ENCODE measurements at regions not wholly inside any gene's neighbourhood (a gene's known extent, or its start where the extent isn't known, plus 50 kb on each side); places are given as distances from the start of the nearest gene placed in this dataset.

DNA sequence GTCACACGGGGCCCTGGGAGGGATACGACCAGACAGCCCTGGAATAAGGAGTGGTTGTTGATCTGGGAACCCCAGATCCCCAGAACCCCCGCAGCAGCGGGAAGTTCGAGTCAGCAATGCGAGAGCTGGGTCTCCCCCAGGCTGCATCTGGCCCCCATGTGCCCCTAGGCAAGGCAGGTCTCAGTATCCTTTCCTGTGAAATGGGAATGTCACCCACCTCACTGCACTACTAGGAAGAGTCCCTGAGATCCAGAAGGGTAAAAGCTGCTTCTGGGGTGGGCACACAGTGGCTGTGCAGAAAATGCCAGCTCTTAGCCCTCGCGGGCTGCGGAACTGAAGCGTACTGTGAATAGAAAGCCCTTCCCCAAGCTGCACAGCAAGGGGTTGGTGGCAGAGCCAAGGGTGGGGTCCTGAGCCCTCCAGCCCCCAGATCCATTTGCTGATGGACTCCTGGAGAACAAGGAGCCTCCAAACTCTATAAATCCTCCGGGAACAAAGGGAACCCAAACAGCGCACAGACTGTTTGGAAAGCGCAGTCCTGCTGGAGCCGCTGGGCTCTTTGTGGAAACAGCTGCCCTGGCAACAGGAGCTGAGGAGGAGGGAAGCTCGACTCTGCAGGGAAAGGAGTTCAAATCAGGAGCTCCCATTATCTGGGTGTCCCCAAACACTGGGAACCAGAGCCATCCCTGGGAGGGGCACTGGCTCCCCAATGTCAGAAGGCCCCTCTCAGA lies 68.2 kb upstream of the SHISAL1 start:
- TF ChIP-seq, protein P1, sequence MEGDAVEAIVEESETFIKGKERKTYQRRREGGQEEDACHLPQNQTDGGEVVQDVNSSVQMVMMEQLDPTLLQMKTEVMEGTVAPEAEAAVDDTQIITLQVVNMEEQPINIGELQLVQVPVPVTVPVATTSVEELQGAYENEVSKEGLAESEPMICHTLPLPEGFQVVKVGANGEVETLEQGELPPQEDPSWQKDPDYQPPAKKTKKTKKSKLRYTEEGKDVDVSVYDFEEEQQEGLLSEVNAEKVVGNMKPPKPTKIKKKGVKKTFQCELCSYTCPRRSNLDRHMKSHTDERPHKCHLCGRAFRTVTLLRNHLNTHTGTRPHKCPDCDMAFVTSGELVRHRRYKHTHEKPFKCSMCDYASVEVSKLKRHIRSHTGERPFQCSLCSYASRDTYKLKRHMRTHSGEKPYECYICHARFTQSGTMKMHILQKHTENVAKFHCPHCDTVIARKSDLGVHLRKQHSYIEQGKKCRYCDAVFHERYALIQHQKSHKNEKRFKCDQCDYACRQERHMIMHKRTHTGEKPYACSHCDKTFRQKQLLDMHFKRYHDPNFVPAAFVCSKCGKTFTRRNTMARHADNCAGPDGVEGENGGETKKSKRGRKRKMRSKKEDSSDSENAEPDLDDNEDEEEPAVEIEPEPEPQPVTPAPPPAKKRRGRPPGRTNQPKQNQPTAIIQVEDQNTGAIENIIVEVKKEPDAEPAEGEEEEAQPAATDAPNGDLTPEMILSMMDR (IDR thresholded peaks at IDR 0.05; ENCODE audit: insufficient read depth, low read depth, low read length), result no peak
- H3K27me3 ChIP-seq (ENCODE audit: control insufficient read depth, insufficient read depth, low read length), result peaks cover 17% of the 10 kb centered on the region
- POLR2A ChIA-PET, result no interaction called here
- H3K36me3 ChIP-seq (ENCODE audit: control insufficient read depth, insufficient read depth, low read length), result no peaks in the 10 kb centered on the region
- CTCF ChIA-PET, result interaction anchor here (1.1 to 1.4 kb wide), 2 partner anchors 16 to 43 kb away, joined by 3 to 4 read pairs; no protein-coding TSS in a partner anchor
- no peak for DNase-seq (ENCODE audit: low read depth)
- no peak overlapping the region for H3K4me3 ChIP-seq (ENCODE audit: low read depth, low read length)

DNA sequence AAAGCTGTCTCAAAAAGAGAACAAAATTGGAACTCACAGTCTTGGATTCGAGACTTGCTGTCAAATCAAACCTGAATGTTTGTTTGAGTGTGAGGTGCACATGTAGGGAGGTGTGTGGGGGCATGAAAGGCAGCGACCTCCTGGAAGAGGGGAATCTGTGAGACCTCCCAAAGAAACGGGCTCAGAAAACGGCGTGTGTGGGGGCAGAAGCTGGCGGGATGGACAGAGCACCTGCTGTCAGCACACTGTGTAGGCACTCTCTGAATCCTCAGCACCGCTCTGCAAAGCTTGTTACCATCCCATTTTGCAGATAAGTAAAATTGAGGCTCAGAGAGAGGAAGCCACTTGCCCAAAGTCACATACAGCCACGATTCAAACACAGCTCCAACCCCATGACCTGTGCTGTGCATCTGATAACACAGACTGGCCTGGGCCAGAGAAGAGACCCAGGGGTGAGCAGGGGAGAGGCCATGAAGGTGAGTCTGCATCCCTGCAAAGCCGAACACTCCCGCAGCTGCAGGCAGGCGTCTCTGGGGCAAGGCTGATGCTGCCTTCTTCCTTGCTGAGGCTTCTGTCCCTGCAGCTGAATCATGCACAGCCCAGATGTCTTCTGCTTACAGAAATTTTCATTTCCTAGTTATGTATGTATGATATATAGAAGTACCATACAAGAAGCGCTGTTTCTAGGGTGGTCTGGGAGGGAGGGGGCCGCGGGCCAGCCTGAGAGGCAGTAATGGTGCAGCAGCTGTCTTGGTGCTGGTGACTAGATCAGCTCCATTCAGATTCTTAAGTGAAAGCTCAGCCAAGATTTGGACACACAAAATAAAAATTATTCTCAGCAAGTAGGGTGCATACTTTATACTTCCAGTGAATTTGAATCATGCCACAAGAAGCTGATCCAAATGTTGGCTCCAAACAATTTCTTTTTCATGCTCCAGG lies 67.3 kb upstream of the SHISAL1 start:
- POLR2A ChIA-PET, result no interaction called here
- H3K4me3 ChIP-seq (ENCODE audit: low read depth, low read length), result no peak overlapping the region
- H3K27me3 ChIP-seq (ENCODE audit: control insufficient read depth, insufficient read depth, low read length), result peaks cover 17% of the 10 kb centered on the region
- no peaks in the 10 kb centered on the region for H3K36me3 ChIP-seq (ENCODE audit: control insufficient read depth, insufficient read depth, low read length)
- DNase-seq (ENCODE audit: low read depth), result no peak
- CTCF ChIA-PET, result interaction anchor here (0.7 to 1.4 kb wide), 4 partner anchors 15 to 298 kb away, joined by 3 to 4 read pairs (median 4); no protein-coding TSS in a partner anchor
- TF ChIP-seq, protein P1 (IDR thresholded peaks at IDR 0.05; ENCODE audit: insufficient read depth, low read depth, low read length), result no peak

DNA sequence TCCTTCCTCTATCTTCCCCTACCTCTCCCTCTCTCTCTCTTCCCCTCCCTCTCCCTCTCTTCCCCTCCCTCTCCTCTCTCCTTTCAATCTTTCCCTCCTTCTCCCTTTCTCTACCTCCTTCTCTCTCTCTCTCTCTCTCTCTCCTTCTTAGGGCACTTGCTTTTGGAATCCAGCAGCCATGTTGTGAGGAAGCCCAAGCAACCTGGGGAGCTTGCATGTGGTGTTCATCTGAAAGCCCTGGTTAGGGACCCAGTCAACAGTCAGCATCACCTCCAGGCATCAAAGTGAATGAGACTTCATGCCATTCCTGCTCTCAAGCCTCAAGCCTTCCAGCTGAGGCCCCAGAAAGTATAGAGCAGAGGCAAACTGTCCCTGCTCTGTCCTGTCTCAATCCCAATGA lies 65.6 kb upstream of the SHISAL1 start:
- TF ChIP-seq, protein P1 (IDR thresholded peaks at IDR 0.05; ENCODE audit: insufficient read depth, low read depth, low read length), result no peak
- DNase-seq (ENCODE audit: low read depth), result no peak
- Histone ChIP-seq H3K27me3 (ENCODE audit: control insufficient read depth, insufficient read depth, low read length) (peaks cover 15% of the 10 kb centered on the region), H3K4me3 (ENCODE audit: low read depth, low read length) (no peak overlapping the region), H3K36me3 (ENCODE audit: control insufficient read depth, insufficient read depth, low read length) (no peaks in the 10 kb centered on the region)
- ChIA-PET POLR2A (no interaction called here), CTCF (interaction anchor here (0.7 to 1.0 kb wide), 3 partner anchors 9 to 393 kb away, joined by 3 read pairs; no protein-coding TSS in a partner anchor)

DNA sequence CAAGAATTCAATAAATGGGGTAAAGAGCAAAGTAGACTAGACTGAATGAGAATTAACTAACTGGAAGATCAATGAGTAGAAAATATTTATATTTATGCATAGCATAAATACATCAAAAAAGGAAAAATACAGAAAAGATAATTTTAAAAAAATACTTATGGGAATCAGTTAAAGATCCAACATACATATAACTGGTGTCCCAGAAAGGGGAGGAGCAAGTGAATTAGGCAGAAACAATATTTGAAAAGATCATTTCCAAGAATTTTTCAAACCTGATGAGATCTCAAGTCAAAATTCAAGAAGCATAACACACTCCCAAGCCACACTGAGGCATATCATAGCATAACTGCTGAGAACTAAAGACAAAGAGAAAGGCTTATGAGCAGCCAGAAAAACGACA lies 62.7 kb upstream of the SHISAL1 start:
- no peaks in the 10 kb centered on the region for H3K36me3 ChIP-seq (ENCODE audit: control insufficient read depth, insufficient read depth, low read length)
- TF ChIP-seq, protein P1 (IDR thresholded peaks at IDR 0.05; ENCODE audit: insufficient read depth, low read depth, low read length), result no peak
- no peak overlapping the region for H3K4me3 ChIP-seq (ENCODE audit: low read depth, low read length)
- H3K27me3 ChIP-seq (ENCODE audit: control insufficient read depth, insufficient read depth, low read length), result peaks cover 5% of the 10 kb centered on the region
- no peak for DNase-seq (ENCODE audit: low read depth)
- ChIA-PET CTCF (interaction anchor here (0.6 kb wide), 1 partner anchor 15 kb away, joined by 3 read pairs; no protein-coding TSS in a partner anchor), POLR2A (no interaction called here)

DNA sequence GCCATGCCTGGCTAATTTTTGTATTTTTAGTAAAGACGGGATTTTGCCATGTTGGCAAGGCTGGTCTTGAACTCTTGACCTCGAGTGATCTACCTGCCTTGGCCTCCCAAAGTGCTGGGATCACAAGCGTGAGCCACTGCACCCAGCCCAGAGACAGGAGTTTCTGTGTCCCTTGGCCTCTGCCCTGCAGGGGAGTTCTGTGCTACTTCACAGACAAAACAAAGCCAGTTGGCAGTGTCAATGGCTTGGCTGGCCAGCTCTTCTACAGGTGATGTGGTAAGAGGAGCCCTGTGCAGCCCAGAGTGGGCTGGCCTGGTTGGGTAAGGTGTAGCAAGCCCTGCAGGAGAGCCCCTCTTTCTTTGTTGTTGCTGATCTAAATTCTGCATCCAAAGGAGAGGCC lies 60.5 kb upstream of the SHISAL1 start:
- no peaks in the 10 kb centered on the region for H3K36me3 ChIP-seq (ENCODE audit: control insufficient read depth, insufficient read depth, low read length)
- H3K4me3 ChIP-seq (ENCODE audit: low read depth, low read length), result no peak overlapping the region
- no peaks in the 10 kb centered on the region for H3K27me3 ChIP-seq (ENCODE audit: control insufficient read depth, insufficient read depth, low read length)
- no peak for DNase-seq (ENCODE audit: low read depth)
- TF ChIP-seq, protein P1 (IDR thresholded peaks at IDR 0.05; ENCODE audit: insufficient read depth, low read depth, low read length), result no peak
- ChIA-PET CTCF (no interaction called here), POLR2A (no interaction called here)

Data from BJ (cell line).